CD4-positive, alpha-beta memory T cell (primary cell): ENCODE measurements at regions not wholly inside any gene's neighbourhood (a gene's known extent, or its start where the extent isn't known, plus 50 kb on each side); places are given as distances from the start of the nearest gene placed in this dataset.

ENCODE experiments used
- CTCF ChIA-PET: fragments of 350-600 bp; sonication (Branson Sonifier 250); formaldehyde crosslinking; loops from one replicate; lab custom pipeline; 2021; ENCODE audit warnings: inconsistent platforms; ENCODE audit not compliant: partially characterized antibody; lab: Charles Lee
- POLR2A ChIA-PET: fragments of 350-600 bp; sonication (Branson Sonifier 250); formaldehyde crosslinking; loops from one replicate; lab custom pipeline; 2021; ENCODE audit not compliant: partially characterized antibody; lab: Charles Lee
- DNase-seq, 5 donors: peaks; one replicate each; pipeline versions ENCODE4 v3.0.0 to v3.0.0-alpha.2; 2020 to 2022; ENCODE audit warnings: mixed read lengths in 1 of 5
- H3K27ac ChIP-seq: one replicate; pipeline ENCODE4 v1.7.0; 2013; ENCODE audit warnings: low read depth, low read length
- H3K27me3 ChIP-seq: 2 replicates; pipeline ENCODE4 v1.7.0; 2013; ENCODE audit warnings: mild to moderate bottlenecking, low read length, moderate library complexity; ENCODE audit not compliant: insufficient read depth
- H3K36me3 ChIP-seq: 2 replicates; pipeline ENCODE4 v1.7.0; 2013; ENCODE audit warnings: mild to moderate bottlenecking, low read length, moderate library complexity; ENCODE audit not compliant: insufficient read depth
- H3K4me1 ChIP-seq: 2 replicates; pipeline ENCODE4 v1.7.0; 2013; ENCODE audit warnings: mild to moderate bottlenecking, low read length, moderate library complexity; ENCODE audit not compliant: insufficient read depth
- H3K4me3 ChIP-seq, 2 donors: one replicate each; pipeline ENCODE4 v1.7.0; 2013; ENCODE audit warnings: low read length in 2 of 2, mild to moderate bottlenecking in 1 of 2
- H3K9me3 ChIP-seq, 2 donors: one replicate each; pipeline ENCODE4 v1.7.0; 2013; ENCODE audit warnings: low read length in 2 of 2, control low read depth in 1 of 2; ENCODE audit not compliant: control insufficient read depth in 1 of 2
- H3K27ac Mint-ChIP-seq, 7 donors: one replicate each; pipeline ENCODE4 v1.8.0; 2020 to 2021; ENCODE audit warnings: mixed read lengths in 7 of 7, mild to moderate bottlenecking in 6 of 7, inconsistent platforms in 3 of 7, moderate library complexity in 3 of 7
- H3K27me3 Mint-ChIP-seq, 2 donors: one replicate each; pipeline ENCODE4 v1.8.0; 2020 to 2021; ENCODE audit warnings: mixed read lengths in 2 of 2
- H3K36me3 Mint-ChIP-seq, 2 donors: one replicate each; pipeline ENCODE4 v1.8.0; 2020 to 2021; ENCODE audit warnings: mixed read lengths in 2 of 2, inconsistent platforms in 1 of 2, mild to moderate bottlenecking in 1 of 2
- H3K4me1 Mint-ChIP-seq, 4 donors: one replicate each; pipeline ENCODE4 v1.8.0; 2020 to 2021; ENCODE audit warnings: mixed read lengths in 4 of 4, mild to moderate bottlenecking in 1 of 4
- H3K4me3 Mint-ChIP-seq, 8 donors: one replicate each; pipeline ENCODE4 v1.8.0; 2020 to 2021; ENCODE audit warnings: mixed read lengths in 8 of 8, mild to moderate bottlenecking in 7 of 8, moderate library complexity in 6 of 8, inconsistent platforms in 3 of 8
- H3K9me3 Mint-ChIP-seq, 8 donors: one replicate each; pipeline ENCODE4 v1.8.0; 2020 to 2021; ENCODE audit warnings: mixed read lengths in 8 of 8, mild to moderate bottlenecking in 5 of 8, inconsistent platforms in 3 of 8, moderate library complexity in 1 of 8
- intact Hi-C: fragments of 100-400 bp; cut with micrococcal nuclease; formaldehyde crosslinking; loops from one replicate; pipeline ENCODE4 v1.15.1; 2023

DNA sequence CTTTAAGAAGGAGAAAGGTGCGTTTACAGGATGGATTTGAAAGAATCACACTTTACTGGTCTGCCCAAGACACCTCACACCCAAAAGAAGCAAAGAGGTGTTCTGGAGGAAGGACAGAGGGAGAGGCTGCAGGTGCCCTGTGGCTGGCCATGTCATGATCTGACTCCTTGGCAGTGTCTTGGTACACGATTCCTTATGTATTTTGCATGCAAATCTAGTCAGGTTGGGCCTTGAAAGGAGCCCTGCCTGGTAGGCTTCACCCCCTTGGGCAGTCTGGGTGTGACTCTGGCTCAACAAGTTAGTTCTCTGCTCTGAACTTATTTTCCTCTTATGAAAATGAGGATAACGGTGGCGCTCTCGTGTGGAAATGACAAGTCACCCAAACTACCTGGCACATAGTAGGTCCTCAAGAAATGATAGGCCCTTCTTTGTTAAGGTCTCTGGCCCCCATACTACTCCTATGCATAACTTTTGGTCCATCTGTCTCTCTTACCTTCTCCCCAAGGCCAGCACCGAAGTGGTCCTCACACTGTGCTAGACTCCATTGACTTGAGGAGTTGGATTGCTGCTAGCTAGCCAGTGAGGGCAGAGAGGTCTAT, 212.5 kb downstream of the SEMA6A start:
- H3K4me3 Mint-ChIP-seq, result no peak overlapping the region
- no peaks in the 10 kb centered on the region for H3K9me3 Mint-ChIP-seq
- ChIA-PET POLR2A (no interaction called here), CTCF (no interaction called here)
- Histone ChIP-seq H3K9me3 (no peaks in the 10 kb centered on the region), H3K4me1 (no peaks in the 10 kb centered on the region), H3K4me3 (no peak overlapping the region), H3K27me3 (no peaks in the 10 kb centered on the region), H3K36me3 (no peaks in the 10 kb centered on the region), H3K27ac (no peak overlapping the region)
- no peaks in the 10 kb centered on the region for H3K27me3 Mint-ChIP-seq
- peaks cover 0 to 3% (median 0%) of the 10 kb centered on the region in 4 donors for H3K4me1 Mint-ChIP-seq
- no peak for DNase-seq
- H3K36me3 Mint-ChIP-seq, result peaks cover 25 to 26% of the 10 kb centered on the region in 2 donors
- intact Hi-C loops, result no loop called here
- H3K27ac Mint-ChIP-seq, result no peak overlapping the region

DNA sequence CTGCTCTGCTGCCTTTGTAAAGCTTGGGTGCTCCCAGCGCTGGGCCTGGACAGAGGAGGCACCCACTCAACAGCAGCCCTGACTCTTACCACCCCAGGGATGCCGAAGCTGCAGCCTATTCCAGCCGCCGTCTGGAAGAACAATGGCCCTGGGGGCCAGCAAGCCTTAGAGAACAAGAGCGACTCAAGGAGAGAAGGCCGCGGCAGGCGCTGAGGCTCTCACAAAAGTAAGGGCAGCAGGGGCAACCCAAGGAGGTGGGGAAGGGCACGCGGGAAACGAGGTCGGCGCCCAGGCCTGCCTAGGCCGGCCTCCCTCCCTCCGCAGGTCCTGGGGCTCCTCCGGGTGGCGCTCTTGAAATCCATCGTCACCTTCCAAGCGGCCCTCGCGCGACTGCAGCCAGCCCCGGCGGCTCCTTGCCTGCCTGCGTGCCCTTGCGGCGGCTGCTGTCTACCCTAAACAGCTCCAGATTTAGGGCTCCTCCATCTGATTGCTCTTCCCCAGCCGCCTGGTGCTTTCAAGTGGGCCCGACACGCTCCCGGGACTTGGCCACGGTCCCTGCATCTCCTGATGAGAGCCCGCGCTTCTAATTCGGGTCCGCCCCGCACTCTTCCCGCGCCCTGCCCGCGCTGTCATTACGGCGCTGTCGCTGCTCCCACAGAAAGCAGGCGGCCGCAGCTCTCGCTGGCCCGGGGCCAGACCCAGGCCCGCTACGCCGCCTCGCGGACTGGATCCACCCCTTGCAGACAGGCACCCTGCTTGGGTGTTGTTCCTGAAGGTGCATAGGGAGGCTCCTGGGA, 213.3 kb downstream of the SEMA6A start:
- H3K9me3 Mint-ChIP-seq, result no peaks in the 10 kb centered on the region
- H3K4me3 ChIP-seq, result no peak overlapping the region
- intact Hi-C loops, result no loop called here
- H3K27me3 ChIP-seq, result no peaks in the 10 kb centered on the region
- H3K4me3 Mint-ChIP-seq, result no peak overlapping the region
- POLR2A ChIA-PET, result no interaction called here
- H3K4me1 ChIP-seq, result no peaks in the 10 kb centered on the region
- CTCF ChIA-PET, result no interaction called here
- no peaks in the 10 kb centered on the region for H3K27me3 Mint-ChIP-seq
- H3K9me3 ChIP-seq, result no peaks in the 10 kb centered on the region
- H3K27ac ChIP-seq, result no peak overlapping the region
- peaks cover 27% of the 10 kb centered on the region in 2 donors for H3K36me3 Mint-ChIP-seq
- no peak overlapping the region for H3K27ac Mint-ChIP-seq
- DNase-seq, result no peak
- peaks cover 0 to 3% (median 0%) of the 10 kb centered on the region in 4 donors for H3K4me1 Mint-ChIP-seq
- H3K36me3 ChIP-seq, result no peaks in the 10 kb centered on the region

DNA sequence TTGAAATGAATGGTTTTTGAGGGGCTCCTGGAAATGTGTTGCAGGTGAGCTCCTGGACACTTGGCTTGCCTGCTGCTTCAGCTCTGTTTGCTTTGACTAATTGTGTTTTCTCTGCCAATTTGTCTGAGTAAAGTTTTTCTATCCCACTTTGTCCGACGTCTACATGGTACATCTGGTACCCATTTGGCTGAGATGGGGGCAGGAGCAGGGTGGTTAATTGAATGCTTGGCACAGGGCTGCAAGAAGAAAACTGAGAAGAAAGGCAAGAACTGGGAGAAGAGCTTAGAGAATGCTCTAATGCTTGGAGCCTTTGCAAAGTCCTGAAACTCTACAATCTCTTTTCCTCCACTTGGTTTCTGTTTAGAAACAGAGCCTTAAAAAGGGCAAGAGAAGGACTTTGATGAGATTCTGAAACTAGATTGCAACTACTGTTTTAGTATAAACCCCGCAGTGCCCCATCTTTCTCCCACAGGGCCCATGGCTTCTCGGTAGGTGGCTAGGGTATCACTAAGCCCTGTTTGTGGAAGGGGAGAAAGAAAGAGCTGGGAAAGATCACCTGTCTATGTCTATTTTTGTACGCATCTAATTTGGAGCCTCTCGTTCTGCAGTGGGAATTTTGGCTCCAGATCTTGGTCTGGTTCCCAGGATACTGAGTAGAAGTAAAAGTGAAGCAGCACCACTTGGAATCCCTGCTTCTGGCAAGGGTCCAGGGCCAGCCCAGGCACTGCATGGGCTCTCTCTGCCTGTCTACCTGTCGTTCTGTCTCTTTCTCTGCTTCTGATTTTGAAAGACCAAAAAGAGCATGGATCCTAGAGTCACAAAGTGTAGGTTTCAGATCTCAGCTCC, 214.4 kb downstream of the SEMA6A start:
- Mint-ChIP-seq H3K27me3 (no peaks in the 10 kb centered on the region), H3K27ac (no peak overlapping the region), H3K4me1 (peaks cover 0 to 3% (median 0%) of the 10 kb centered on the region in 4 donors), H3K4me3 (no peak overlapping the region), H3K9me3 (peaks cover 0 to 1% (median 0%) of the 10 kb centered on the region in 8 donors), H3K36me3 (peaks cover 31 to 34% of the 10 kb centered on the region in 2 donors)
- intact Hi-C loops, result no loop called here
- CTCF ChIA-PET, result no interaction called here
- Histone ChIP-seq H3K4me3 (no peak overlapping the region), H3K9me3 (no peaks in the 10 kb centered on the region), H3K27me3 (no peaks in the 10 kb centered on the region), H3K27ac (no peak overlapping the region), H3K36me3 (no peaks in the 10 kb centered on the region), H3K4me1 (no peaks in the 10 kb centered on the region)
- POLR2A ChIA-PET, result no interaction called here
- no peak for DNase-seq

DNA sequence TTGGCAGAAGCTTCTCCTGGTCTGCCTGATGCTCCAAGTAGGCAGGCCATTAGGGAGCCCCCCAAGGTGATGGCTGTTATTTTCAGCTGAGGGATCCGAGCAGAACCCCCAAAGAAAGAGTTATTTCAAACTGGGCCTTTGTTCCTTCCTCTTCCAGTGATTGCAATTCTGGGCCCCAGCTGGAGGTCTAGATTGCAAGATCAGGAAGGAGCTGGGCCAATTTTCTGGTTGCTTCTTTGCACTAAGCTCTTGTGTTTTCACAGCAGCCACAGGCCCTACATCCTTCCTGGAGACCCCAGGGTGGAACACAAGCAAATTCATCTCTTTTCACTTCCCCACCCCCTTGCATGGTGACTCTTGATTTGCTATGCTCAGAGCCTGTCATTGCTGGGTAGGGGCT, 215.0 kb downstream of the SEMA6A start:
- Histone ChIP-seq H3K9me3 (no peaks in the 10 kb centered on the region), H3K4me1 (no peaks in the 10 kb centered on the region), H3K36me3 (no peaks in the 10 kb centered on the region), H3K27me3 (no peaks in the 10 kb centered on the region), H3K27ac (no peak overlapping the region), H3K4me3 (no peak overlapping the region)
- Mint-ChIP-seq H3K4me1 (peaks cover 0 to 3% (median 0%) of the 10 kb centered on the region in 4 donors), H3K4me3 (no peak overlapping the region), H3K9me3 (peaks cover 0 to 4% (median 0%) of the 10 kb centered on the region in 8 donors), H3K27me3 (no peaks in the 10 kb centered on the region), H3K36me3 (peaks cover 31 to 37% of the 10 kb centered on the region in 2 donors), H3K27ac (no peak overlapping the region)
- POLR2A ChIA-PET, result no interaction called here
- CTCF ChIA-PET, result no interaction called here
- intact Hi-C loops, result no loop called here
- DNase-seq, result no peak

DNA sequence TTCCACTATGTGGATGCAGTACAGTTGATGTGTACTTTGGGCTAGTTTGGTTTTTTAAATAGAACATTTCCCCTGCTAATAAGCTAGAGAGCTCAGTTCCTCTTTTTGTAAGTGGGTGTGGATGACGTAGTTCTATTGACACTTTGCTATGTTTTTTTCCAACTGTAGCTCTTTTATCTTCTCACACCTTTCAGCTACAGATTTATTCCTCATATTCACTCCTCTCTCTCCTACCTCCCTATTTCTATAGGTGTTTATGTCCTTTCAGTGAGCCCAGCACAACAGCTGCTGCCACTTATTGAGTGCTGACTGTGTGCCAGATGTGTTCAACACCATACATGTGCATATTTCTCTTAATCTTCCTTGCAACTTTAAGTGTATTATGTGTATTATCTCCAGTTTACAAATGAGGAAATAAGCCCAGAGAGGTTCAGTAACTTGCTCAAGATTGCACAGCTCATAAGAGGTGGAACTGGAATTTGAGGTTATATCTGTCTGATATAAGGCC, 215.7 kb downstream of the SEMA6A start:
- Histone ChIP-seq H3K36me3 (no peaks in the 10 kb centered on the region), H3K27me3 (no peaks in the 10 kb centered on the region), H3K4me1 (no peaks in the 10 kb centered on the region), H3K9me3 (no peaks in the 10 kb centered on the region), H3K27ac (no peak overlapping the region), H3K4me3 (no peak overlapping the region)
- DNase-seq, result no peak
- Mint-ChIP-seq H3K36me3 (peaks cover 33 to 44% of the 10 kb centered on the region in 2 donors), H3K4me3 (no peak overlapping the region), H3K4me1 (peaks cover 0 to 3% (median 0%) of the 10 kb centered on the region in 4 donors), H3K27me3 (no peaks in the 10 kb centered on the region), H3K27ac (no peak overlapping the region), H3K9me3 (peaks cover 0 to 8% (median 3%) of the 10 kb centered on the region in 8 donors)
- intact Hi-C loops, result no loop called here
- POLR2A ChIA-PET, result no interaction called here
- CTCF ChIA-PET, result interaction anchor here (1.0 kb wide), 1 partner anchor 9 kb away, joined by 3 read pairs; no protein-coding TSS in a partner anchor

DNA sequence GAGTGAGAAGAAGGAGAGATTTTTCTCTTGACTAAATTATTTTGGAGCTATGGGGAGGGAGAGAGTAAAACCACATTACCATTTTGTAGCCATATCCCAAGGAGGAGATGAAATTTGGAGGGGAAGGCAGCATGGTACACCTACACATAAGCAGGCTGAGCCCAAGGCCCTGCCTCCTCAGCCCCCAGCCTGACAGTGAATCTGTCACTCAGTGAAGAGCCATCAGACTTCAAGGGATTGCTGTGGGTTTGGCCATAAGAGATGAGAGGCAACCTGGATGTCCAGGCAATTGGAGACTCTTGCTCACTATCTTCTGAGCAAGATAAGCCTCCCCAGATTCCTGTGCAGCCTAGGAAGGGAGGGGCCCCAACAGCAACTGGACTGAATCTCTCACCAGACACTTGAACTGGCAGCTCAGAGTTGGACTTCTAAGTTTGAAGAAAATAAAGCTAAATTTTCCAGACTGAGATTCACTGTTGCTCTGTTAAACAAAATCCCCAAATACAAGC, 216.6 kb downstream of the SEMA6A start:
- H3K36me3 ChIP-seq, result no peaks in the 10 kb centered on the region
- DNase-seq, result no peak
- H3K9me3 ChIP-seq, result peaks cover 0 to 4% of the 10 kb centered on the region in 2 donors
- no peaks in the 10 kb centered on the region for H3K27me3 ChIP-seq
- H3K4me3 ChIP-seq, result no peak overlapping the region
- H3K4me1 ChIP-seq, result no peaks in the 10 kb centered on the region
- Mint-ChIP-seq H3K4me1 (peaks cover 0 to 3% (median 0%) of the 10 kb centered on the region in 4 donors), H3K4me3 (no peak overlapping the region), H3K36me3 (peaks cover 40 to 53% of the 10 kb centered on the region in 2 donors), H3K9me3 (peaks cover 0 to 12% (median 8%) of the 10 kb centered on the region in 8 donors), H3K27me3 (no peaks in the 10 kb centered on the region), H3K27ac (no peak overlapping the region)
- POLR2A ChIA-PET, result no interaction called here
- no peak overlapping the region for H3K27ac ChIP-seq
- CTCF ChIA-PET, result interaction anchor here (1.0 kb wide), 1 partner anchor 8 kb away, joined by 3 read pairs; no protein-coding TSS in a partner anchor
- intact Hi-C loops, result no loop called here
